ENCODE measurements at regions not wholly inside any gene's neighbourhood (a gene's known extent, or its start where the extent isn't known, plus 50 kb on each side); places are given as distances from the start of the nearest gene placed in this dataset.

GRCh38 chr16:85256190-85256739 is 144.0 kb upstream of the CIBAR2 start:
- DNase-seq (ENCODE audit: low read depth), result no peak

- DNase-seq (ENCODE audit: low read depth), result no peak
Observed at GRCh38 chr16:85257483-85257882, 145.2 kb upstream of the CIBAR2 start.

- DNase-seq (ENCODE audit: low read depth), result no peak
Observed at GRCh38 chr16:85258166-85258565, 145.9 kb upstream of the CIBAR2 start.

- DNase-seq (ENCODE audit: low read depth), result no peak
Observed at GRCh38 chr16:85258629-85259028, 146.4 kb upstream of the CIBAR2 start.

- no peak for DNase-seq (ENCODE audit: low read depth)
Observed at GRCh38 chr16:85259115-85259831, 147.0 kb upstream of the CIBAR2 start.

GRCh38 chr16:85259832-85260167 is 147.5 kb upstream of the CIBAR2 start:
- DNase-seq (ENCODE audit: low read depth), result no peak

GRCh38 chr16:85261204-85261603 is 148.9 kb upstream of the CIBAR2 start:
- no peak for DNase-seq (ENCODE audit: low read depth)

- no peak for DNase-seq (ENCODE audit: low read depth)
Observed at GRCh38 chr16:85261657-85262557, 149.6 kb upstream of the CIBAR2 start.

- no peak for DNase-seq (ENCODE audit: low read depth)
Observed at GRCh38 chr16:85262558-85263238, 150.4 kb upstream of the CIBAR2 start.

GRCh38 chr16:85263239-85263585 is 150.9 kb upstream of the CIBAR2 start:
- no peak for DNase-seq (ENCODE audit: low read depth)

- no peak for DNase-seq (ENCODE audit: low read depth)
Observed at GRCh38 chr16:85264752-85265151, 152.5 kb upstream of the CIBAR2 start.

GRCh38 chr16:85265161-85265784 is 153.0 kb upstream of the CIBAR2 start:
- DNase-seq (ENCODE audit: low read depth), result no peak

- no peak for DNase-seq (ENCODE audit: low read depth)
Observed at GRCh38 chr16:85265810-85266209, 153.5 kb upstream of the CIBAR2 start.

GRCh38 chr16:85266857-85267256 is 154.6 kb upstream of the CIBAR2 start:
- DNase-seq (ENCODE audit: low read depth), result no peak

- DNase-seq (ENCODE audit: low read depth), result no peak
Observed at GRCh38 chr16:85267414-85267945, 155.2 kb upstream of the CIBAR2 start.

- no peak for DNase-seq (ENCODE audit: low read depth)
Observed at GRCh38 chr16:85269165-85269564, 156.9 kb upstream of the CIBAR2 start.

GRCh38 chr16:85270374-85270773 is 158.1 kb upstream of the CIBAR2 start:
- DNase-seq (ENCODE audit: low read depth), result no peak

GRCh38 chr16:85271198-85271597 is 158.9 kb upstream of the CIBAR2 start:
- DNase-seq (ENCODE audit: low read depth), result no peak

- DNase-seq (ENCODE audit: low read depth), result no peak
Observed at GRCh38 chr16:85273293-85273692, 161.0 kb upstream of the CIBAR2 start.

- DNase-seq (ENCODE audit: low read depth), result no peak
Observed at GRCh38 chr16:85274501-85274900, 162.2 kb upstream of the CIBAR2 start.

GRCh38 chr16:85274924-85275323 is 162.7 kb upstream of the CIBAR2 start:
- no peak for DNase-seq (ENCODE audit: low read depth)
